HG02884 (cell line): ENCODE measurements at regions not wholly inside any gene's neighbourhood (a gene's known extent, or its start where the extent isn't known, plus 50 kb on each side); places are given as distances from the start of the nearest gene placed in this dataset.
"Not testable (repeated sequence)": the region's sequence is repeated elsewhere in the genome, so short reads cannot be mapped to it uniquely, and the experiment has no call there.

Source experiments
- ATAC-seq: cut with Tn5 transposase; IDR thresholded peaks from one replicate; pipeline ENCODE4 v1.9.1; 2021; ENCODE audit warnings: mild to moderate bottlenecking, moderate library complexity; ENCODE audit not compliant: unreplicated experiment

GRCh38 chr2:129010262-129010661, 691.6 kb upstream of the HS6ST1 start:
- ATAC-seq: no peak

GRCh38 chr2:129011466-129012061, 692.9 kb upstream of the HS6ST1 start:
- no peak for ATAC-seq

GRCh38 chr2:129014432-129014831, 695.8 kb upstream of the HS6ST1 start:
- ATAC-seq: no peak

- no peak for ATAC-seq
Observed at GRCh38 chr2:129015397-129016285, 697.0 kb upstream of the HS6ST1 start.

GRCh38 chr2:129016972-129017371, 698.3 kb upstream of the HS6ST1 start:
- ATAC-seq: no peak

GRCh38 chr2:129024796-129025195, 706.1 kb upstream of the HS6ST1 start:
- no peak for ATAC-seq

GRCh38 chr2:129035992-129036391, 717.3 kb upstream of the HS6ST1 start:
- ATAC-seq: no peak

GRCh38 chr2:129043677-129044076, 725.0 kb upstream of the HS6ST1 start:
- not testable (repeated sequence) for ATAC-seq

- not testable (repeated sequence) for ATAC-seq
Observed at GRCh38 chr2:129046475-129046874, 727.8 kb upstream of the HS6ST1 start.

GRCh38 chr2:129050101-129050500, 731.4 kb upstream of the HS6ST1 start:
- no peak for ATAC-seq

GRCh38 chr2:129055242-129055641, 736.6 kb upstream of the HS6ST1 start:
- no peak for ATAC-seq

- no peak for ATAC-seq
Observed at GRCh38 chr2:129055824-129056223, 737.2 kb upstream of the HS6ST1 start.

GRCh38 chr2:129056309-129056958, 737.8 kb upstream of the HS6ST1 start:
- no peak for ATAC-seq

- ATAC-seq: no peak
Observed at GRCh38 chr2:129056959-129057317, 738.3 kb upstream of the HS6ST1 start.

GRCh38 chr2:129058981-129059380, 740.3 kb upstream of the HS6ST1 start:
- ATAC-seq: no peak

- no peak for ATAC-seq
Observed at GRCh38 chr2:129059476-129059875, 740.8 kb upstream of the HS6ST1 start.

GRCh38 chr2:129061069-129061768, 742.6 kb upstream of the HS6ST1 start:
- ATAC-seq: peak; percentile 72

- ATAC-seq: no peak
Observed at GRCh38 chr2:129061769-129062121, 743.1 kb upstream of the HS6ST1 start.

- no peak for ATAC-seq
Observed at GRCh38 chr2:129062146-129062912, 743.7 kb upstream of the HS6ST1 start.

- no peak for ATAC-seq
Observed at GRCh38 chr2:129067070-129067469, 748.4 kb upstream of the HS6ST1 start.

- no peak for ATAC-seq
Observed at GRCh38 chr2:129067953-129068352, 749.3 kb upstream of the HS6ST1 start.
